Frontal cortex (tissue), 3 donors: ENCODE measurements at regions not wholly inside any gene's neighbourhood (a gene's known extent, or its start where the extent isn't known, plus 50 kb on each side); places are given as distances from the start of the nearest gene placed in this dataset.

Experiments
- DNase-seq, 2 donors: peaks; one replicate each; pipeline ENCODE4 v3.0.0; 2012; ENCODE audit warnings: low spot score in 2 of 2
- FAIRE-seq: peaks from 2 replicates; lab custom pipeline; 2012; peaks lifted over from hg19 to GRCh38; lab: Jason Lieb, UNC
- donor health status: control.
- donor health status: control.
- donor health status: control.

- FAIRE-seq (no peak), DNase-seq (no peak)
Measured at GRCh38 chr5:147156012-147156411, 78.8 kb upstream of the STK32A start.

DNA sequence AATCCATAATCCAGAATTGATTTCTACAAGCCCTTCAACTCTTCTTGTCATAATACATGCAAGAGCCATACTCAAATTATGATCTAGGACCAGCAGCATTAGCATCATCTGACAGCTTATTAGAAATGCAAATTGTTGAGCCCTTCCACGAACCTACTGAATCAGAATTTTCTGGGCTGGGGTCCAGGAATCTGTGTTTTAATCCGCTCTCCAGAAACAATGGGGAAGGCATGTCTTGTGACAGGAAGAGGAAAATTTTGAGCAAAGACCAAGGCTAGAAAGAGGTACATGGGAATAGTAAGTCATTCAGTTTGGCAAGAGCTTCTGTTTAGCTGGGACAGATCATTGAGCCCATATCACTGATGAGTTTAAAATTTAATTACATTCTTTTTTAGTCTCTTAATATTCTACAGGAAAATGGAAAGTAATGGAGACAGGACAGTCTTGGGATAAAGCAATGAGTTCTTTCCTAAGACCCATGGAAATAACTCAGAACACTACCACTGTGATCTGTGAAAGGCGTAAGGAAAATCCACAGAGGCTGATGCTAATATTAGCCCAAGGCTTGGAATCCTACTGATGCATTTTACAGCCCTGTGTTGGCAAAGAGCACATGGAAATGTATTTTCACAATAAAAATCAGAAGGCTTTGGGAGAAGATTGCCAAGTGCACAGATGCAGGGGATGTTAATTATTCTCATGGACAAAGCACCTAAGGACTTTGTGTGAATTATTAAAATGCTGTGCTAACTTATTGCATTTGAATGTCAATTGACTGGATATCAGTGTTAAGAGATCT lies 73.7 kb upstream of the STK32A start:
- FAIRE-seq: no peak
- DNase-seq: no peak

DNA sequence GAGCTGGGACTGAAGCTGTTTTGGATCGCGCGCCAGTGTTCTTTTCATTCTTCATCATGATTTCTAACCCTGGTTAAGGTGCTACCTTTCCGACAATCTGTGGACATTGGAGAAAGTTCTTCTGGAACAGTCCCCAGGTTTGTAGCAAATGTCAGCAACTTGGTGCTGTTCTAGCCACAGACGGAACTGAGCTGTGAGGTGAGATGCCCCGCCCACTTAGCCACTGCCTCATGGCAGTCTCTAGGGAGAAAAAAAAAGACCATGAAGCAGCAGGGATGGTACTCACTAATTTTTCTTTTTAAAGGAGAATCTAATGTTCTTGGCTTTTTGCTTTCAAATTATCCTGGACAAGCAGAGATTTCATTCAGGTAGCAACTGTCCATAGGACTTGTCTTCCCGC lies 72.1 kb upstream of the STK32A start:
- FAIRE-seq: no peak
- no peak for DNase-seq

DNA sequence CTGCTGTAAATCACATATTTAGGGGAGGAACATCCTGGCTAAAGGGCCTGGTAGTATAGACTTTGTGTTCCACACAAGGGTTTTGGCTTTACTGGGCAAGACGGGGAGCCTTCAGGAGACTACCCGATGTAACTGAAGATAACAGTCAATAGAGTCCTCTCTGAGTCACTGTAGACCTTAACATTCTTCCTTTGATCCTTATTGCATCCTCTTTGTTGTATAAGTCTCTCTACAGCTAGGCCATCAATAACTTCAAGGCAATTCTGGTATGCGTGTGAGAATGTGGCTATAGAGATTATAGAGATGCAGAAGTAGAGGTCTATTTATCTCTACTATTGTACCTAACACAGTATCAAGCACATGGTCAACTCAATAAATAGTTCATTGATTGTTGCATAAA lies 67.3 kb upstream of the STK32A start:
- FAIRE-seq (no peak), DNase-seq (no peak)

DNA sequence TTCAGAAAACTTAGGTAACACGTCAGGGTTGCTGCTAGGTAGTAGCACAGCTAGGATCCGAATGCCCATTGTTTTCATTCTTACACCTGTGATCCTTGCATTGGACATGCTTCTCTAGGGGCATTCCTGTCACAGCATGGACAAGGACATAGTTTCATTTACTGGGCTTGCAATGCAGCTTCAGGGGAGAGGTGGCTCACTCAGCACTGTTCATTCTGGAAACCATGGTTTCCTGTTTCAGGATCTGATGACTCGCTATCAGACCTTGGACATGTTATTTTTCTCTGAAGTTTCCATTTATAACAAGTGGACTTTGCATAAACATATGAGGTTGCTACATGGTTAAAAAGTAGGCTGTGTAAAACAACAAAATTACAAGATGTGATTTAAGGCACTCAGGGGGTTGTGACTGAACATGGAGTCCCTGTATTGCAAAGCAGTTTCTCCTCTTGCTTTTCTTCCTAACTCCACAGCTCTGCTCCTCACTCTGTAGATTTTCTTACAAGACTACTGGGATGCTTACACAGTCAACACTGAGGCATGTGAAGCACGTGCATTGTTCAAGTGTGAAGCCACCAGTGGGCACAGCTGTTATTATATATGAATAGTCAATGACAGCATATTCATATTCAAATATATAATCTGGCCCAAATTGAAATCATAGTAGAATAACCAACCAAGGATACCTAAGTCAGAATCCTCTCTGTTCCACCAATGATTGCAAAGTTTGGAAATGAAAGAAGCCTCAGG lies 66.1 kb upstream of the STK32A start:
- FAIRE-seq (no peak), DNase-seq (no peak)

DNA sequence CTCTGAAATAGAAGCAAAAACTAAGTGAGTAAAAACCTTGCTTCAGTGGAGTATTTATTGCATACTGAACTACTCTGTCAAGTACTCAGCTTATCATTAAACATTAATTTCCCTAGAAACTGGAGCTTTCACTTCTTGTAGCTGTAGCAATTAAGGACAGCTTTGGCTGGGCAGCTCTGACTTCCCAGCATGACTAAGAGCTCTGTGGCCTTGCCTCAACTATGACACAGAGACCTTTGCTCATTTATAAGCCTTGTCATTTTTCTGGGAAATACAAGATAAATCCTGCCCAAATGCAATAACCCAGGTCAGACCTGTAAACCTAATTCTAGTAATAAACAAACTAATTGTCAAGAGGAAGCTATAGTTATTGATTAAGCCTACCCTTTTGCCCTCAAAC lies 65.4 kb upstream of the STK32A start:
- DNase-seq: no peak
- FAIRE-seq: no peak

GRCh38 chr5:147169901-147170300 lies 64.9 kb upstream of the STK32A start:
- FAIRE-seq (no peak), DNase-seq (no peak)

- DNase-seq (no peak), FAIRE-seq (no peak)
Measured at GRCh38 chr5:147170603-147171002, 64.2 kb upstream of the STK32A start.

GRCh38 chr5:147174671-147175265 lies 60.1 kb upstream of the STK32A start:
- FAIRE-seq (no peak), DNase-seq (no peak)

GRCh38 chr5:147175516-147176097 lies 59.2 kb upstream of the STK32A start:
- no peak for DNase-seq
- FAIRE-seq: no peak

- DNase-seq (no peak), FAIRE-seq (no peak)
Measured at GRCh38 chr5:147176422-147176821, 58.4 kb upstream of the STK32A start.

- DNase-seq (no peak), FAIRE-seq (no peak)
Measured at GRCh38 chr5:147177125-147177840, 57.5 kb upstream of the STK32A start.

GRCh38 chr5:147179562-147180147 lies 55.2 kb upstream of the STK32A start:
- DNase-seq: no peak
- FAIRE-seq: no peak

GRCh38 chr5:147180751-147181150 lies 54.1 kb upstream of the STK32A start:
- DNase-seq (no peak), FAIRE-seq (no peak)
